GM12878 (cell line): ENCODE measurements at regions not wholly inside any gene's neighbourhood (a gene's known extent, or its start where the extent isn't known, plus 50 kb on each side); places are given as distances from the start of the nearest gene placed in this dataset.

Source experiments
- ATAC-seq: fragments of 200-7000 bp; cut with Tn5 transposase; 3 replicates; pipeline ENCODE4 v1.9.1; 2020; ENCODE audit warnings: mild to moderate bottlenecking, moderate library complexity
- BruUV-seq: library from RNA; stranded (reverse); fragments of 400-500 nt; replicated peaks from 2 replicates; lab custom pipeline; 2021; lab: Mats Ljungman, UMichigan
- CTCF ChIA-PET: fragments of 300-600 bp; sonication (Branson Sonifier 250); formaldehyde crosslinking; extraction: SDS; loops from one replicate; lab custom pipeline; 2021; ENCODE audit warnings: inconsistent platforms; lab: Yijun Ruan, JAX
- POLR2A ChIA-PET: fragments of 350-600 bp; formaldehyde crosslinking; extraction: SDS; loops from one replicate; lab custom pipeline; 2021; ENCODE audit warnings: inconsistent platforms; lab: Charles Lee
- RAD21 ChIA-PET: fragments of 300-600 bp; sonication (Branson Sonifier 250); formaldehyde crosslinking; loops from one replicate; lab custom pipeline; 2023; ENCODE audit warnings: antibody characterized with exemption; ENCODE audit not compliant: unreplicated experiment; lab: Charles Lee
- SMC1A ChIA-PET: fragments of 300-600 bp; sonication (Branson Sonifier 250); formaldehyde crosslinking; loops from one replicate; lab custom pipeline; 2023; ENCODE audit not compliant: unreplicated experiment, uncharacterized antibody; lab: Charles Lee
- DNase-seq: peaks from one replicate; pipeline ENCODE4 v3.0.0-alpha.2; 2011; ENCODE audit warnings: low read depth, low spot score
- FAIRE-seq: peaks from 3 replicates; lab custom pipeline; 2011; peaks lifted over from hg19 to GRCh38; lab: Jason Lieb, UNC
- H2AFZ ChIP-seq: 2 replicates; pipeline ENCODE4 v1.6.0; 2011; ENCODE audit warnings: low read depth, low read length, control low read depth; ENCODE audit not compliant: control insufficient read depth
- H3K27ac ChIP-seq: 2 replicates; pipeline ENCODE4 v1.5.1; 2011; ENCODE audit warnings: control low read depth; ENCODE audit not compliant: control insufficient read depth, insufficient read depth
- H3K27me3 ChIP-seq, 2 experiments: replicated peaks in 1 of 2; 2 replicates each; pipeline versions ENCODE4 v1.6.0 to v1.6.1; 2011; ENCODE audit warnings: low read length in 1 of 2; ENCODE audit not compliant: control insufficient read depth in 2 of 2, insufficient read depth in 2 of 2
- H3K36me3 ChIP-seq, 2 experiments: 2 replicates each; pipeline ENCODE4 v1.5.1; 2011; ENCODE audit warnings: low read length in 1 of 2; ENCODE audit not compliant: control insufficient read depth in 2 of 2, insufficient read depth in 2 of 2
- H3K4me1 ChIP-seq: 2 replicates; pipeline ENCODE4 v1.6.1; 2011; ENCODE audit warnings: mild to moderate bottlenecking, low read length, moderate library complexity, mixed read lengths; ENCODE audit not compliant: control insufficient read depth, insufficient read depth
- H3K4me2 ChIP-seq: 2 replicates; pipeline ENCODE4 v1.6.0; 2011; ENCODE audit warnings: control low read depth; ENCODE audit not compliant: control insufficient read depth, insufficient read depth
- H3K4me3 ChIP-seq: fragments of 200-600 bp; sonication (generic); 2 replicates; pipeline ENCODE4 v1.5.1; 2016
- H3K79me2 ChIP-seq: 2 replicates; pipeline ENCODE4 v1.6.0; 2011; ENCODE audit warnings: low read length; ENCODE audit not compliant: control insufficient read depth, insufficient read depth
- H3K9ac ChIP-seq: 2 replicates; pipeline ENCODE4 v1.8.0; 2011; ENCODE audit warnings: low read length, control low read depth, mixed read lengths; ENCODE audit not compliant: control insufficient read depth, insufficient read depth
- H3K9me3 ChIP-seq: replicated peaks from 3 replicates; pipeline ENCODE4 v1.5.1; 2011; ENCODE audit warnings: mild to moderate bottlenecking, low read length; ENCODE audit not compliant: control insufficient read depth, insufficient read depth
- H4K20me1 ChIP-seq: 2 replicates; pipeline ENCODE4 v1.6.0; 2011; ENCODE audit not compliant: control insufficient read depth, insufficient read depth
- BCL11A ChIP-seq: IDR thresholded peaks from 2 replicates; pipeline ENCODE4 v1.6.1; 2011; ENCODE audit warnings: low read depth, low read length
- IKZF1 ChIP-seq: fragments of 450-650 bp; conservative IDR thresholded peaks from 2 replicates; pipeline ENCODE4 v1.6.1; 2017; ENCODE audit warnings: antibody characterized with exemption, mild to moderate bottlenecking
- MYB ChIP-seq: fragments of 150-350 bp; IDR thresholded peaks from 2 replicates; pipeline ENCODE4 v1.6.1; 2014; ENCODE audit warnings: mild to moderate bottlenecking, low read depth, low read length, borderline replicate concordance
- NFYB ChIP-seq: IDR thresholded peaks from 2 replicates; pipeline ENCODE4 v1.6.1; 2011; ENCODE audit warnings: low read depth, mild to moderate bottlenecking, low read length, improper control_type of control experiment, moderate library complexity; ENCODE audit not compliant: insufficient read depth
- SPI1 ChIP-seq: IDR thresholded peaks from 2 replicates; pipeline ENCODE4 v1.6.1; 2011; ENCODE audit warnings: low read depth, mild to moderate bottlenecking, low read length, moderate library complexity, borderline replicate concordance; ENCODE audit not compliant: insufficient read depth
- TAF1 ChIP-seq: IDR thresholded peaks from 2 replicates; pipeline ENCODE4 v1.6.1; 2011; ENCODE audit warnings: mild to moderate bottlenecking, low read depth, low read length, borderline replicate concordance
- TCF3 ChIP-seq: IDR thresholded peaks from 2 replicates; pipeline ENCODE4 v1.6.1; 2012; ENCODE audit warnings: low read depth, mild to moderate bottlenecking, low read length, borderline replicate concordance; ENCODE audit not compliant: insufficient read depth
- YY1 ChIP-seq: IDR thresholded peaks from 2 replicates; pipeline ENCODE4 v1.6.1; 2011; ENCODE audit warnings: low read depth, mild to moderate bottlenecking, low read length
- WGBS: methylation state at CpG from one replicate; pipeline ENCODE4 v1.1.6; 2016; ENCODE audit warnings: low lambda C conversion rate; ENCODE audit not compliant: insufficient replicate concordance, insufficient coverage; ENCODE audit errors: missing lambda C conversion rate; 5-methylcytosine and 5-hydroxymethylcytosine counted together
- in situ Hi-C: fragments of 300-500 bp; cut with MboI; formaldehyde crosslinking; loops from 9 replicates; pipeline ENCODE4 v1.14.3; 2018; ENCODE audit warnings: mixed read lengths
- intact Hi-C: fragments of 100-400 bp; cut with micrococcal nuclease; formaldehyde crosslinking; loops from one replicate; pipeline ENCODE4 v1.14.2; 2022; ENCODE audit not compliant: unreplicated experiment
- TF ChIP-seq, protein P1 (sequence below): fragments of 450-650 bp; IDR thresholded peaks from 2 replicates; pipeline ENCODE4 v1.6.1; 2016; ENCODE audit warnings: mild to moderate bottlenecking
- TF ChIP-seq, protein P2 (sequence below): fragments of 450-650 bp; IDR thresholded peaks from 2 replicates; pipeline ENCODE4 v1.6.1; 2018; ENCODE audit warnings: borderline replicate concordance, mild to moderate bottlenecking; ENCODE audit not compliant: partially characterized antibody
- TF ChIP-seq, protein P3 (sequence below): fragments of 450-650 bp; IDR thresholded peaks from 2 replicates; pipeline ENCODE4 v1.6.1; 2016; ENCODE audit warnings: mild to moderate bottlenecking, moderate library complexity, borderline replicate concordance

DNA sequence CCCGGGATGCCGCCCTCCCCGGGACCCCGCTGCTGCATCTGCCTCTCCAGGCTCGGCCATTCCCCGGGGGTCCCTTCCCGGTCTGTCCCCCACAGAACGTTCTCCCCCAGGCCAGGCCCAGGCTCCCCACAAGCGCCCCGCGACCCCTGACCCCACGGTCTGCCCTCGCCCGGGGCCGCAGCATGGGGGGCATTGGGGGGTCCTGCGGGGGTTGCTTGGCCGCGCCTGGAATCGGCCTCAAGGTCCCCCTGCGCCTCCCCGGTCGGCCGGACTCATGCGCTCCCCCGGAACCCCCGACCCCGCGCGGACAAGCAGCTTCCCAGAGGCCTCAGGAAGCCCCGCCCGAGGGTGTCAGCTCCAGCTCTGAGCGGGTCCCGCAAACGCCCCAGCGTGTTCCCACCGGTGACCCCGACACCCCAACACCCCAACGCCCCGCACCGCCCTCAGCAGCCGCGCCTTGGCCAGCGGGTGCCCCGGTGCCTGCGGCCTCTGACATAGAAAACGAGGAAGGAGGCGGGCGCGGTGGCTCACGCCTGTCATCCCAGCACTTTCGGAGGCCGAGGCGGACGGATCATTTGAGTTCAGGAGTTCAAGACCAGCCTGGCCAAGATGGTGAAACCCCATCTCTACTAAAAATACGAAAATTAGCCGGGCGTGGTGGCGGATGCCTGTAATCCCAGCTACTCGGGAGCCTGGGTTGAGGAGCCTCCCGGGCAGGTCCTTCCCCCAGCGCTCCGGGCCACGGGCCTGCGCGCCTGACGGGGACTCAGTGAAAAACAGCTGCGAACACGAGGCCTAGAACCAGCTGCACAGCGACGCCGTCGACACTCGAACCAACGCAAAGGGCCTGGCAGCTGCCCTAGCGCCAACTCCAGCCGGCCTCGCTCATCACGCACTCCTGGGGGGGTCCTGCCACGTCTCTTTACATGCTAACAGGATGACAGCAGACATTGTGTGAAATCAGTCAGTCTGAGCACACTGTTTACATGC lies 61.8 kb upstream of the CTDP1 start:
- no peak for ATAC-seq
- Histone ChIP-seq H3K9ac (no peak overlapping the region), H3K36me3 (no peaks in the 10 kb centered on the region), H4K20me1 (no peaks in the 10 kb centered on the region), H3K4me2 (no peak overlapping the region), H3K9me3 (peaks cover 3% of the 10 kb centered on the region), H3K4me3 (no peak overlapping the region), H3K4me1 (0 out of 2 replicates have a peak, but pooled peaks cover 5% of the 10 kb centered on the region), H2AFZ (no peak overlapping the region), H3K79me2 (no peaks in the 10 kb centered on the region), H3K27me3 (no peaks in the 10 kb centered on the region), H3K27ac (no peak overlapping the region)
- TF ChIP-seq, protein P1, sequence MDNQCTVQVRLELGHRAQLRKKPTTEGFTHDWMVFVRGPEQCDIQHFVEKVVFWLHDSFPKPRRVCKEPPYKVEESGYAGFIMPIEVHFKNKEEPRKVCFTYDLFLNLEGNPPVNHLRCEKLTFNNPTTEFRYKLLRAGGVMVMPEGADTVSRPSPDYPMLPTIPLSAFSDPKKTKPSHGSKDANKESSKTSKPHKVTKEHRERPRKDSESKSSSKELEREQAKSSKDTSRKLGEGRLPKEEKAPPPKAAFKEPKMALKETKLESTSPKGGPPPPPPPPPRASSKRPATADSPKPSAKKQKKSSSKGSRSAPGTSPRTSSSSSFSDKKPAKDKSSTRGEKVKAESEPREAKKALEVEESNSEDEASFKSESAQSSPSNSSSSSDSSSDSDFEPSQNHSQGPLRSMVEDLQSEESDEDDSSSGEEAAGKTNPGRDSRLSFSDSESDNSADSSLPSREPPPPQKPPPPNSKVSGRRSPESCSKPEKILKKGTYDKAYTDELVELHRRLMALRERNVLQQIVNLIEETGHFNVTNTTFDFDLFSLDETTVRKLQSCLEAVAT, result no peak
- no peak for TF ChIP-seq NFYB
- no peak for TF ChIP-seq YY1
- TF ChIP-seq, protein P2, sequence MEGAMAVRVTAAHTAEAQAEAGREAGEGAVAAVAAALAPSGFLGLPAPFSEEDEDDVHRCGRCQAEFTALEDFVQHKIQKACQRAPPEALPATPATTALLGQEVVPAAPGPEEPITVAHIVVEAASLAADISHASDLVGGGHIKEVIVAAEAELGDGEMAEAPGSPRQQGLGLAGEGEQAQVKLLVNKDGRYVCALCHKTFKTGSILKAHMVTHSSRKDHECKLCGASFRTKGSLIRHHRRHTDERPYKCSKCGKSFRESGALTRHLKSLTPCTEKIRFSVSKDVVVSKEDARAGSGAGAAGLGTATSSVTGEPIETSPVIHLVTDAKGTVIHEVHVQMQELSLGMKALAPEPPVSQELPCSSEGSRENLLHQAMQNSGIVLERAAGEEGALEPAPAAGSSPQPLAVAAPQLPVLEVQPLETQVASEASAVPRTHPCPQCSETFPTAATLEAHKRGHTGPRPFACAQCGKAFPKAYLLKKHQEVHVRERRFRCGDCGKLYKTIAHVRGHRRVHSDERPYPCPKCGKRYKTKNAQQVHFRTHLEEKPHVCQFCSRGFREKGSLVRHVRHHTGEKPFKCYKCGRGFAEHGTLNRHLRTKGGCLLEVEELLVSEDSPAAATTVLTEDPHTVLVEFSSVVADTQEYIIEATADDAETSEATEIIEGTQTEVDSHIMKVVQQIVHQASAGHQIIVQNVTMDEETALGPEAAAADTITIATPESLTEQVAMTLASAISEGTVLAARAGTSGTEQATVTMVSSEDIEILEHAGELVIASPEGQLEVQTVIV, result no peak
- TF ChIP-seq IKZF1, result no peak
- no peak for TF ChIP-seq TCF3
- TF ChIP-seq, protein P3, sequence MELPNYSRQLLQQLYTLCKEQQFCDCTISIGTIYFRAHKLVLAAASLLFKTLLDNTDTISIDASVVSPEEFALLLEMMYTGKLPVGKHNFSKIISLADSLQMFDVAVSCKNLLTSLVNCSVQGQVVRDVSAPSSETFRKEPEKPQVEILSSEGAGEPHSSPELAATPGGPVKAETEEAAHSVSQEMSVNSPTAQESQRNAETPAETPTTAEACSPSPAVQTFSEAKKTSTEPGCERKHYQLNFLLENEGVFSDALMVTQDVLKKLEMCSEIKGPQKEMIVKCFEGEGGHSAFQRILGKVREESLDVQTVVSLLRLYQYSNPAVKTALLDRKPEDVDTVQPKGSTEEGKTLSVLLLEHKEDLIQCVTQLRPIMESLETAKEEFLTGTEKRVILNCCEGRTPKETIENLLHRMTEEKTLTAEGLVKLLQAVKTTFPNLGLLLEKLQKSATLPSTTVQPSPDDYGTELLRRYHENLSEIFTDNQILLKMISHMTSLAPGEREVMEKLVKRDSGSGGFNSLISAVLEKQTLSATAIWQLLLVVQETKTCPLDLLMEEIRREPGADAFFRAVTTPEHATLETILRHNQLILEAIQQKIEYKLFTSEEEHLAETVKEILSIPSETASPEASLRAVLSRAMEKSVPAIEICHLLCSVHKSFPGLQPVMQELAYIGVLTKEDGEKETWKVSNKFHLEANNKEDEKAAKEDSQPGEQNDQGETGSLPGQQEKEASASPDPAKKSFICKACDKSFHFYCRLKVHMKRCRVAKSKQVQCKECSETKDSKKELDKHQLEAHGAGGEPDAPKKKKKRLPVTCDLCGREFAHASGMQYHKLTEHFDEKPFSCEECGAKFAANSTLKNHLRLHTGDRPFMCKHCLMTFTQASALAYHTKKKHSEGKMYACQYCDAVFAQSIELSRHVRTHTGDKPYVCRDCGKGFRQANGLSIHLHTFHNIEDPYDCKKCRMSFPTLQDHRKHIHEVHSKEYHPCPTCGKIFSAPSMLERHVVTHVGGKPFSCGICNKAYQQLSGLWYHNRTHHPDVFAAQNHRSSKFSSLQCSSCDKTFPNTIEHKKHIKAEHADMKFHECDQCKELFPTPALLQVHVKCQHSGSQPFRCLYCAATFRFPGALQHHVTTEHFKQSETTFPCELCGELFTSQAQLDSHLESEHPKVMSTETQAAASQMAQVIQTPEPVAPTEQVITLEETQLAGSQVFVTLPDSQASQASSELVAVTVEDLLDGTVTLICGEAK, result no peak
- no peak for TF ChIP-seq MYB
- TF ChIP-seq BCL11A, result no peak
- no peak for TF ChIP-seq TAF1
- no peak for TF ChIP-seq SPI1
- BruUV-seq, result no TSS peak
- CTCF ChIA-PET, result no interaction called here
- no peak for DNase-seq
- in situ Hi-C loops (no loop called here), intact Hi-C loops (no loop called here)
- POLR2A ChIA-PET, result interaction anchor here (0.6 kb wide), 1 partner anchor 73 kb away, joined by 3 read pairs; no protein-coding TSS in a partner anchor
- SMC1A ChIA-PET, result no interaction called here
- RAD21 ChIA-PET, result no interaction called here
- WGBS, result 89% methylated on average over 47 of the region's 79 CpGs
- FAIRE-seq, result no peak
